GM18907 (cell line): ENCODE measurements at regions not wholly inside any gene's neighbourhood (a gene's known extent, or its start where the extent isn't known, plus 50 kb on each side); places are given as distances from the start of the nearest gene placed in this dataset.
"Not testable (repeated sequence)": the region's sequence is repeated elsewhere in the genome, so short reads cannot be mapped to it uniquely, and the experiment has no call there.

Source experiments
- ATAC-seq: cut with Tn5 transposase; IDR thresholded peaks from one replicate; pipeline ENCODE4 v1.9.1; 2021; ENCODE audit warnings: mild to moderate bottlenecking, moderate library complexity; ENCODE audit not compliant: unreplicated experiment

- no peak for ATAC-seq
Measured at GRCh38 chr7:83749495-83749894, 100.6 kb upstream of the SEMA3E start.

- ATAC-seq: no peak
Measured at GRCh38 chr7:83739527-83739926, 90.6 kb upstream of the SEMA3E start.

- ATAC-seq: no peak
Measured at GRCh38 chr7:83738291-83738835, 89.4 kb upstream of the SEMA3E start.

GRCh38 chr7:83732305-83732704, 83.4 kb upstream of the SEMA3E start:
- ATAC-seq: no peak

- no peak for ATAC-seq
Measured at GRCh38 chr7:83731154-83731553, 82.2 kb upstream of the SEMA3E start.

- ATAC-seq: not testable (repeated sequence)
Measured at GRCh38 chr7:83716923-83717322, 68.0 kb upstream of the SEMA3E start.

GRCh38 chr7:83708531-83708930, 59.6 kb upstream of the SEMA3E start:
- no peak for ATAC-seq

GRCh38 chr7:83704564-83704963, 55.6 kb upstream of the SEMA3E start:
- ATAC-seq: no peak

- no peak for ATAC-seq
Measured at GRCh38 chr7:83702446-83702845, 53.5 kb upstream of the SEMA3E start.

- ATAC-seq: no peak
Measured at GRCh38 chr7:83701736-83702135, 52.8 kb upstream of the SEMA3E start.
